ENCODE measurements at regions not wholly inside any gene's neighbourhood (a gene's known extent, or its start where the extent isn't known, plus 50 kb on each side); places are given as distances from the start of the nearest gene placed in this dataset.

DNA sequence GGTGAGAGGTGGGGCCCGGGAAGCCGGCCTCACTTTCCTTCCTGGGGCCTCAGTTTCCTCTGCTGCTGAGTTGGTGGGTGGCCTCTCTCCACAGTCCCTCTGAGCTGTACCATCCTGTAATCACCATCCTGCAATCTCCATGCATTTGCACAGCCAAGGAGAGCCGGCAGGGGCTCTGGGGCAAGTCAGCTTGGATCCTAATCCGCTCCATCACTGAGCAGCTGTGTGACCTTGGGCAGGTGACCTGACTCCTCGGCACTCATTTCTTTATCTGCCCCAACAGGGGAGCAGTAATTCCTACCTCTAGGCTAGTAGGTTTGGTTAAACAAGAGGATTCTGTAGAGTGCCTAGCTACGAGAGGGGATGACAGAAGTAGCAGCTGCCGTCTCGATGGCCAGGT, 88.2 kb upstream of the ZNF618 start:
- DNase-seq (ENCODE audit: low read depth) = no peak

DNA sequence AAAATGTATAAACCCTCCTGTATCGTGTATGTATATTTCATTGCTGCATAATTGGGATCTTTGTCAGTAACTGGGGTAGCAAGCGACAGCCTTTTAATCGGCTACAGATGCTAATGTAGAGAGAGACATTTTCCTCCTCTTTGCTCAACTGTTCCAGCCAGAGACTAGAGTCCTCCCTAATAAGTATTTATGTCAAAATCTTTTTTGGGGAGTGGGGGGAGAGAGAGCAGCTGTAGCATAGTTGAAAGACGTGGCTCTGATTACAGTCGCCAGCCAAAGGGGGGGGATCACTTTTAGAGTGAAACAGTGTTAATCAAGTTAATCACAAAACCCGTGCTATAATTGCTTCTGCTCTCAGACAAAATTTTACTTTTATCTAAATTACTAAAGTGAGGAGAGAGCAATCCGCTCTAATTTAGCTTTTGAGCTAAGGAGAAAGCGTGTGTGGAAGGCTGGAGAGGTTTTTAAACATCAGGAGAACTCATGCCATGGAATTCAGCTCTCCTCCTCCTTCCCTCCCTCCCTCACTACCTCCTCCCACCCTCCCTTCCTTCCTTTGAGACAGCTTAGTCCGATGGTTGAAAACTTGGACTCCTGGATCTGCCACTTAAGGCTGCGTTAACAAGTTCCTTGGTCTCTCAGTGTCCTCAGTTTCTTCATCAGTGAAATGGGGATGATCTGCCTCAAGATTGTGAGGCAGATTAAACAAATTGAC, 87.3 kb upstream of the ZNF618 start:
- no peak for DNase-seq (ENCODE audit: low read depth)

GRCh38 chr9:113790093-113790492, 86.0 kb upstream of the ZNF618 start:
- no peak for DNase-seq (ENCODE audit: low read depth)

GRCh38 chr9:113793558-113793957, 82.6 kb upstream of the ZNF618 start:
- DNase-seq (ENCODE audit: low read depth) = no peak

GRCh38 chr9:113794721-113795120, 81.4 kb upstream of the ZNF618 start:
- no peak for DNase-seq (ENCODE audit: low read depth)

DNA sequence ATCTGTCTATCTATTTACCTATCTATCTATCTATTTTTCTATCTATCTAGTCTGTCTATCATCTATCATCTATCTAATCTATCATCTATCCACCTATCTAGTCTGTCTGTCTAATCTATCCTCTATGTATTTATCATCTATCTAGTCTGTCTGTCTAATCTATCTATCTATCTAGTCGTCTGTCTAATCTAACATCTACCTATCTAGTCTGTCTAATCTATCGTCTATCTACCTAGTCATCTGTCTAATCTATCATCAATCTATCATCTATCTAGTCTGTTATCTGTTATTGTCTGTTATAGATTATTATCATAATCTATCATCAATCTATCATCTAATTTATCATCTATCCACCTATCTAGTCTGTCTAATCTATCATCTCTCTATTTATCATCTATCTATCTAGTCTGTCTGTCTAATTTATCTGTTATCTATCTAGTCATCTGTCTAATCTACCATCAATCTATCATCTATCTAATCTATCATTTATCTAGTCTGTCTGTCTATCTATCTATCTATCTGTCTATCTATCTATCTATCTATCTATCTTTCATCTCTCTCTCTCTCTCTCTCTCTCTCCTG, 80.2 kb upstream of the ZNF618 start:
- no peak for DNase-seq (ENCODE audit: low read depth)

DNA sequence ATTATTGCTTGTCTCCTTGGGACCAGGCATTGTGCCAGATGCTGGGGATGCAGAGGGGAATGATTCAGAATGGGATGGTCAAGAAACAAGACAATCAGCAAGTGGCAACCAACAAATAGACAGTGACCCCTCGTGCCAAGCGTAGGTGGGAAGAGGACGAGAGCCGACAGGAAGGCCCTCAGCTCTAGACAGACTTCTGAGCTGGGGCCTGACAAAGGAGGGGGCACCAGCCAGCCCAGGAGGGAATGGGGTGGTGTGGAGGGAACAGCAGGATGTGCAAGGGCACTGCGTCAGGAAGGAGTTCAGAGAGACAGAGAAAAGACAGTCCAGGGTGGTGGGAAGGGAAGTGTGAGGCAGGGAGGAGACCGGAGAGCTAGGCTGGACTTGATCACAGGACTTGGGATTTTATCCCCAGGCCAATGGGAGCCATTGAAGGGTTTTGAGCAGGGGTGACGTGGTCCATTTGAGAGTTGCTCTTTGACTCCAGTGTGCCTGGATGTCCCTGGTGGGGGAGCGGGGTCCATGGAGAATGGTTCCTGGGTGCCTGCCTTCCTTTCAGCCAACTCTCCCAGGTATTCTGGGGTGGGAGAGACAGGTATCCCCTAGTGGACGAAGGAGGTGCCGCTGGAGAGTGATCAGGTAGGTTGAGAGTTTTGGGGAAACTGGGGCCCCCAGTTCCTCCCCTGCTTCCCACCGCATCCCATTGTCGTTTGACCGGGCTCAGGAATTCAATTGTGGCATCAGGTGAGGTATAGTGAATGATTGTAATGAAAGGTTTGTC, 79.3 kb upstream of the ZNF618 start:
- no peak for DNase-seq (ENCODE audit: low read depth)

GRCh38 chr9:113798062-113799030, 77.8 kb upstream of the ZNF618 start:
- DNase-seq (ENCODE audit: low read depth) = no peak

DNA sequence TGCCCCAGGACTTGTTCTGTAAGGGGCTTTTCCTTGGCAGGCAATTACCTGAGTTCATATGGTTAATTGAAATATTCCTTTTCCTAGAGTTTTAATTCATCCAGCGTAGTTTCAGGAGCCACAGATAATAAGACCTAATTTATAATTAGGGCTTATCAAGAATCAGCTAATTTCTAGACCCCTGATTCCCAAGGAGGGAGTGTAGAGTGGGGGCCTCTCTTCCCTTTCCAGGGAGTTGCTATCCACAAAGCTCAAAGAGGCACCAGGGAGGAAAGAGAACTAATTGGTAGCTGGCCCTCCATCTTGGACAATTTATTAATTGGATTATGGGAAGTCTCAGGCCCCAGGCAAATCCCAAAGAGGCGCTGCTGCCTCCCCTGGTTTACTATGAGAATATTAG, 75.8 kb upstream of the ZNF618 start:
- DNase-seq (ENCODE audit: low read depth) = no peak

DNA sequence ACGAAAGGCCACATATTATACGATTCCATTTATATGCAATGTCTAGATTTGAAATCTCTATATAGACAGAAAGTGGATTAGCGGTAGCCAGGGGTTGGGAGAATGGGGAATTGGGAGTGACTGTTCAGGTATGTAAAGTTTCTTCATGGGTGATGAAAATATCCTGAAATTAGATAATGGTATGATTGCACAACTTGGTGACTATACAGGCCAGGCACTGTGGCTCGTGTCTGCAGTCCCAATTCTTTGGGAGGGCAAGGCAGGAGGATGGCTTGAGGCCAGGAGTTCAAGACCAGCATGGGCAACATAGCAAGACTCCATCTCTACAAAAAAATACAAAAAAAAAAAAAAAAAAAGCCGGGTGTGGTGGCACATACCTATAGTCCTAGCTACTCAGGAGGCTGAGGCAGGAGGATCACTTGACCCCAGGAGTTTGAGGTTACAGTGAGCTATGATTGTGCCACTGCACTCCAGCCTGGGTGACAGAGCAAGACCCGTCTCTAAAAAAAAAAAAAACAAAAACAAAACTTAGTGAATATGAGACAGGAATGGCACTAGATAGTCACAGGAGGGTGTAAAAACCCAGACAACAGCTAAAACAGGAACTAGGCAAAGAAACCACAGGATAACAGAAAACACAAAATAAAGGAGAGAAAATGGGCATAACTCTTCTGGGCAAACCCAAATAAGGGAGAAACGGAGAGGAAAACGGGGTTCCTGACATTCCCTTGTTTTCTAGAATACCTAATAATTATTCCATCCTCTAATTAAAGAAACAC, 72.1 kb upstream of the ZNF618 start:
- no peak for DNase-seq (ENCODE audit: low read depth)

DNA sequence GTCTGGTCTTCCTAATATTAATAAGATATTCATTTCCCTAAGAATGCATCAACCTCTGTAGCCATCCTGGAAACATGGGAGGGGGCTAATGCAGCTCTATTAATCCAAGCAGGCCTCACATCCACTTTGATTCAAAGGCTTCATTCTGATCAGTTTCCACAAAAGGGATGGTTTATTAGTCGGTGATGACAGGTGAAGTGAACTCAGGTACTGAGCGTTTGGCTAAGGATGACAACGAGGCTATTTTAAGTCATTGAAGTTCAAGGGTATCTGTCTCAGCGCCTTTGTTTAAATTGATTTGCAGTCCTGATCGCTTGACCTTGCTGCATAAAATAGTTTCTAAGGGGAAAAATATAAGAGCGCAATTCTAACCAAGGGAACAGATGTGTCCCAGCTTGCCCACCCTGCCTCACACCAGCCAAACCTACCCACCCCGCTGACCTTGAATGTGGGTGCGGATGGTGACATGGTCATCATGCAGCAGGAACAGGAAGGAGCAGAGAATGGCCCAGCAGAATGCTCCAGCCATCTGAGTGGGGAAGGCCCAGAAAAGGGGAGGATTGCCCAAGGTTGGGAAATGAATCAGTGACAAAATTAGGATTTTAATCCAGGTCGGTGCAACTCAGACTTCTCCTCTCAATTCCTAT, 70.5 kb upstream of the ZNF618 start:
- no peak for DNase-seq (ENCODE audit: low read depth)

GRCh38 chr9:113807173-113808061, 68.7 kb upstream of the ZNF618 start:
- peak; percentile 51 for DNase-seq (ENCODE audit: low read depth)

DNA sequence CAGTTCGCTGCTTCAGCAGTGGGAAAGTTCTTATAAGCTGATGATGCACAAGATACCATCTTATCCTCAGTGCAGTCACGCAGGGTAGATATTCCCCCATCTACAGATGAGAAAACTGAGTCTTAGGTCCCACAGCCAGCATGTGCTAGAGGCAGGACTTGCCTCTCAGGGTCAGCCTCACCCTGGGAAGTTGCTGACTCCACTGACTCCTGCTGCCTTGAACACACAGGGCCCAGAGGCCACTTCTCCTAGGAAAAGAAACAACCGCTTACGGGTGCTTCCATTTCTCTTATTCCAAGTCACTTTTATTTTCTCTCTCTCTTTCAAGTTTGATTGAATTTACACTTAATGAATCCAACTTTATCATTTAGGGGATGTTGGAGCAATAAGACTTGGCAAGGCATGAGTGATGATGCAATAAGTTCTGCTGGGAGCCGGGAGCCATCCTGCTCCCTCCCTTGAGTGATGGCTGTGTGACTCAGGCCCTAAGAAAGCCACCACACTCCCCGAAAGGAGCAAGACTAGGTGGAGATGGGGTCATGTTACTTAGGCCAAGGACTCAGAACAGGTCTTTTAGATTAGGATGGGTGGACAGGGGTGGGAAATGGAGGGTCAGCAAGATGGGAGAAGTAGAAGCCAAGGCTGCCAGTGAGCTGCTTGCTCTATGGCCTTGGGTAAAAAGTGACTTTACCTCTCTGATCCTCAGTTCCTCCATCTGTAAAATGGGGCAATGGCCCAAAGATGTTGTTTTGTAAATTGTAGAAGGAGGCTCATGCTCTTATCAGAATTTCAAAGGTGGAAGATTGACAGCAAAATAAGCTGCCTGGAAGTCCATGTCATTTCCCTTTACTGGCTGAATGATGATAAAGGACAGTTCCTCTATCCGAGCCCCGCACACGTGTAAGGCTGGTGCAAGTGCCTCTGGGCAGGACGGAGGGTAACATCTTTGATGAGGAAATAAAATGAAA, 67.4 kb upstream of the ZNF618 start:
- peak; percentile 79 for DNase-seq (ENCODE audit: low read depth)

DNA sequence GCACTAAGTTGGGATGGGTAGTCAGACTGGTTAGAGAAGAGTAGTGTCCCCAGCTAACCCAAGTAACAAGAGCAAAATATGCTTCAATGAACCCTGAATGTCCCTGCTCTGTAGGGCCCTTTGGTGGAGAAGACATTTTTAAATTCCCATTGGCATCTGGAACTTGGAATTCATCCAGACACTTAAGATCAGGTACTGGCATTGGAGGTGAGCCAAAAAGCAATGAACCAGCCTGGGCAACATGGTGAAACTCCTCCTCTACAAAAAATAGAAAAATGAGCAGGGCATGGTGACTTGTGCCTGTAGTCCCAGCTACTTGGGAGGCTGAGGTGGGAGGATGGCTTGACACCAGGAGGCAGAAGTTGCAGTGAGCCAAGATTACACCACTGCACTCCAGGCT, 58.9 kb upstream of the ZNF618 start:
- DNase-seq (ENCODE audit: low read depth) = no peak

DNA sequence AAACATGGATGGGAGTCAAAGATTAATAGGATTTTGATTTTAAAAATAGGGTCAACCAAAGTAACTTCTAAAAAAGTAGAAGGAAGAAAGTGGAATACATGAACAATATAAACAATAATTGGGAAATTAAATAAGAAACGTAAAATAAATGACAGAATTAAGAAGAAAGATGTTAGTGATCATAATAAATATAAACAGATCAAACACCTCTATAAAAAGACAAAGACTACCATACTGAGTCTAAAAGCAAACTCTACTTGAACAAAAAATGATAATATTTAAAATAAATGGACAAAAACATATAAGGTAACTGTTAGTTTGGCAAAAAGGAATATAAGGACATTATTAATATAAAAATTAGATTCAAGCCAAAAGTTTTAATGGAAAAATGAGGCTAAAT, 57.7 kb upstream of the ZNF618 start:
- DNase-seq (ENCODE audit: low read depth) = no peak

GRCh38 chr9:113822315-113822714, 53.8 kb upstream of the ZNF618 start:
- no peak for DNase-seq (ENCODE audit: low read depth)

GRCh38 chr9:113823421-113823820, 52.7 kb upstream of the ZNF618 start:
- DNase-seq (ENCODE audit: low read depth) = no peak
